Activated T-helper 1 cell treated with anti-CD3 and anti-CD28 coated beads, Interleukin-12 subunit alpha, Interleukin-12 subunit beta, Interleukin-2, Interleukin-4 antibody, amounts not matched to agents 30 ng/mL and 10 ng/mL and 1 ng/mL, durations not matched to agents 14 hours and 24 hours and 36 hours (primary cell): ENCODE measurements at regions not wholly inside any gene's neighbourhood (a gene's known extent, or its start where the extent isn't known, plus 50 kb on each side); places are given as distances from the start of the nearest gene placed in this dataset.

Experiments used
- DNase-seq: peaks from one replicate; pipeline ENCODE4 v3.0.0; 2021; ENCODE audit warnings: low spot score
- H3K27ac Mint-ChIP-seq: one replicate; pipeline ENCODE4 v1.8.0; 2021; ENCODE audit warnings: mild to moderate bottlenecking, mixed read lengths
- H3K27me3 Mint-ChIP-seq: one replicate; pipeline ENCODE4 v1.8.0; 2022; ENCODE audit warnings: mild to moderate bottlenecking, moderate library complexity, mixed read lengths; ENCODE audit not compliant: insufficient read depth
- H3K36me3 Mint-ChIP-seq: one replicate; pipeline ENCODE4 v1.8.0; 2021; ENCODE audit warnings: low read depth, mixed read lengths
- H3K4me1 Mint-ChIP-seq: one replicate; pipeline ENCODE4 v1.8.0; 2021; ENCODE audit warnings: low read depth, mixed read lengths
- H3K4me3 Mint-ChIP-seq: one replicate; pipeline ENCODE4 v1.8.0; 2021; ENCODE audit warnings: mild to moderate bottlenecking, moderate library complexity, mixed read lengths
- H3K9me3 Mint-ChIP-seq: one replicate; pipeline ENCODE4 v1.8.0; 2021; ENCODE audit warnings: mixed read lengths
- intact Hi-C: fragments of 100-400 bp; cut with micrococcal nuclease; formaldehyde crosslinking; loops from one replicate; pipeline ENCODE4 v1.15.1; 2024

- intact Hi-C loops: no loop called here
- Mint-ChIP-seq H3K27ac (no peak overlapping the region), H3K4me1 (no peaks in the 10 kb centered on the region), H3K27me3 (peaks cover 7% of the 10 kb centered on the region), H3K36me3 (no peaks in the 10 kb centered on the region), H3K4me3 (no peak overlapping the region), H3K9me3 (no peaks in the 10 kb centered on the region)
- DNase-seq: no peak
Observed at GRCh38 chr18:73663581-73663980, 484.1 kb downstream of the FBXO15 start.

GRCh38 chr18:73662421-73662820 is 485.2 kb downstream of the FBXO15 start:
- Mint-ChIP-seq H3K36me3 (no peaks in the 10 kb centered on the region), H3K9me3 (no peaks in the 10 kb centered on the region), H3K4me3 (no peak overlapping the region), H3K4me1 (no peaks in the 10 kb centered on the region), H3K27me3 (peaks cover 9% of the 10 kb centered on the region), H3K27ac (no peak overlapping the region)
- intact Hi-C loops: no loop called here
- DNase-seq: no peak

DNA sequence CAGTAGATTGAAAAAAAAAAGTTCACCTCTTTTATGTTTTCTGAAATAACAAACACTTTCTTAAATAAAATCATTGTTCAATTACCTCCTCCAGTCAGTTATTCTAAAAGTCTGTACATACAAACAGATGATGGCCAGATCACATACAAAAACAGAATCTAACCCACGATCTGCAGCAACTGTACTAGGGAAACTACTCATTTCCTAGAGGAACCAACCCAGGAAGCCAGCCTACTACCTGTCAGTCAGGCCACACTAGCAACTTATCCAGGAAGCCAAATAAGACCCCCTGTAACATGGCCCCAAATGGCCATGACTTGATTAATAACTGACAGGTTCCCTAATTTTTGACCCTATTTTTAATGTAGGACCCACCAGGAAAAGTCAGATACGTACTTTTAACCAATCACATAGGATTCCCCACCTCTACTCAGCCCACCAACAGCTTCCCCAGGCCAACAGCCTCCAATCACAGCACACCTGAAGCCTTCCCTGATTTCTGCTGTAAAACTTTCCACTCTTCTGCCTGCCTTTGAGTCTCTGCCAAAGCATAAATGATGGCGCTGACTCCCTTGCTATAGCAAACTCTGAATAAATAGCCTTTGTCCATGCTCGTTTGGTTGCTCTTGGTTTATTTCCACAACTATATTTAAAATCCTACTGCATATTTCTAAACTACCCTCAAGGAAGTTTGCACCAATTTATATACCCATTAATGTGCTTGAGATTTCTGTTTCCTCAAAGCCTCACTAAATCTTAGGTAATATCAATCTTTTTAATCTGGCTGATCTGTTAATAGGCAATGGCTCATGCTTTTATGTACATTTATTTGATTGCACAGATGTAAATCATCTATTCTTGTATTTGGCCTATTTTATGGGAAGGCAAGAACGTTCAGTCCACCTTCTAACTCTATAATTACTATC is 486.4 kb downstream of the FBXO15 start:
- Mint-ChIP-seq H3K4me1 (no peaks in the 10 kb centered on the region), H3K36me3 (no peaks in the 10 kb centered on the region), H3K27me3 (peaks cover 9% of the 10 kb centered on the region), H3K4me3 (no peak overlapping the region), H3K27ac (no peak overlapping the region), H3K9me3 (no peaks in the 10 kb centered on the region)
- intact Hi-C loops: no loop called here
- DNase-seq: no peak

DNA sequence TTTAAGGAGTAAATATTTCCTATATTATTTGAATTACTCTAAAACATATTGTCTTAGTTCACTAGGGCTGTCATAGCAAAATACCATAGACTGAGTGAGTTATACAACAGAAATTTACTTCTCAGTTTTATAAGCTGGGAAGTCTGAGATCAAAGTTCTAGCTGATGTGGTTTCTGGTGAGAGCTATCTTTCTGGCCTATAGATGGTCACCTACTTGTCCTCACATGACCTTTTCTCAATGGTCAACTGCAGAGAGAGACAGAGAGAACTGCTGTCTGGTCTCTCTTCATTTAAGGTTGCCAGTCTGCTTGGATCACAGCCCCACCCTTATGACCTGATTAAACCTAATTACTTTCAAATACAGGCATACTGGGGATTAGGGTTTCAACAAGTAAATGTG is 490.9 kb downstream of the FBXO15 start:
- intact Hi-C loops: no loop called here
- no peak for DNase-seq
- H3K27ac Mint-ChIP-seq: no peak overlapping the region
- no peaks in the 10 kb centered on the region for H3K9me3 Mint-ChIP-seq
- no peak overlapping the region for H3K4me3 Mint-ChIP-seq
- H3K27me3 Mint-ChIP-seq: peaks cover 7% of the 10 kb centered on the region
- H3K4me1 Mint-ChIP-seq: no peaks in the 10 kb centered on the region
- no peaks in the 10 kb centered on the region for H3K36me3 Mint-ChIP-seq

DNA sequence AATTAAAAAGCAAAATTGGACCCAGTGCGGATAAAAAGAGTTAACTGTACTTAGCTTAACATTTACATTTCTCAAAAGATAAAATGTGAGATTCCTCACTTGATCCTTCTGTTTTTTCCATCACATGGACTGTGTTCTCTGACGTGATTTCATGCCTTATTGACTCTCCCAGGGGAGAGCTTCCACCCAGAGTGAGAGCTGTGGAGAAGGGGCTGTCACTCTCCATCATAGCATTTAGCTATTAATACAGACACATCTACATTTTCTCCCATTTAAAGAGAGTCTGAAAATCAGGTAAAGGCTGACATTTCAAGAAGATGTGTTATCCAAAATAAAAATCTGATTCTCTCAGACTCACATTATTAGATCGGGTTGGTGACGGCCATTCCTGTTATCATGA is 493.8 kb downstream of the FBXO15 start:
- H3K27ac Mint-ChIP-seq: no peak overlapping the region
- intact Hi-C loops: no loop called here
- H3K36me3 Mint-ChIP-seq: no peaks in the 10 kb centered on the region
- H3K27me3 Mint-ChIP-seq: peaks cover 2% of the 10 kb centered on the region
- no peak overlapping the region for H3K4me3 Mint-ChIP-seq
- no peaks in the 10 kb centered on the region for H3K4me1 Mint-ChIP-seq
- no peak for DNase-seq
- no peaks in the 10 kb centered on the region for H3K9me3 Mint-ChIP-seq

DNA sequence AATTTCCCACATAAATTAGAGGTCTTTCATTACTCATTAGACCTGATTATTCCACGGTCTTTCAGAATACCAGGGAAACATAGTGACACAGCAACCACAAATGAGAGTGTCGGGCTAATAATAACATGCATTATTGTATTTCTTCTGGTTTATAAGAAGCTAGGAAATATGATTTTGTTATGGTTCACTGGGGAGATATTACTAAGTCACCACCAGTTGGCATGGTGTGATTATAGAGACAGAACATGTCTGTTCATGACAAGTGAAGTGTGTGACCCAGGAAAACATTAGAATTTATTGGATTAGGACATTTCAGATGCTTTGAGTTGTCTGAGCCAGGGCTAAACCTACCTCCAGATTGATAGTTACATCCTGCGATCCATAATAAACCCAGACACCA is 494.4 kb downstream of the FBXO15 start:
- Mint-ChIP-seq H3K4me1 (no peaks in the 10 kb centered on the region), H3K27me3 (peaks cover 2% of the 10 kb centered on the region), H3K9me3 (no peaks in the 10 kb centered on the region), H3K4me3 (no peak overlapping the region), H3K36me3 (no peaks in the 10 kb centered on the region), H3K27ac (no peak overlapping the region)
- DNase-seq: no peak
- intact Hi-C loops: no loop called here

DNA sequence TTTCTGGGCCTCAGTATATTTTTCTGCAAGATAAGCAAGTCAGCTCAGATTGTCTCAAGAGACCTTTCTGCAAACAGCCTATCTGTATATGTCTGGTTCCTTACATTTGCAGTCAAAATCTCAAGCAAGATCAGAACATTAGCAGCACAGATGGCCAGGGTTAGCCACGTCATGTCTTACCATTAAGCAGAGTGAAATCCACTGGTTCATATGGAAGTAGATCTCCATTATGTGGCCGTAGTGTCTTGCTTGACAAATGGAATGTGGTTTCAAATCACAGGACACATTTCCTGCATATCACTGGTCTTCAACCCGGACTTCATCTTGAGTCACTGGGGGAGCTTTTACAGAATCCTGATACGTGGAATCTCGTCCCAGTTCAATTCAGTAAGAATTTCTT is 500.2 kb downstream of the FBXO15 start:
- Mint-ChIP-seq H3K36me3 (no peaks in the 10 kb centered on the region), H3K4me3 (no peak overlapping the region), H3K27me3 (no peaks in the 10 kb centered on the region), H3K27ac (no peak overlapping the region), H3K4me1 (no peaks in the 10 kb centered on the region), H3K9me3 (no peaks in the 10 kb centered on the region)
- intact Hi-C loops: no loop called here
- no peak for DNase-seq

GRCh38 chr18:73646772-73647171 is 500.9 kb downstream of the FBXO15 start:
- Mint-ChIP-seq H3K9me3 (no peaks in the 10 kb centered on the region), H3K4me3 (no peak overlapping the region), H3K4me1 (no peaks in the 10 kb centered on the region), H3K36me3 (no peaks in the 10 kb centered on the region), H3K27ac (no peak overlapping the region), H3K27me3 (no peaks in the 10 kb centered on the region)
- DNase-seq: no peak
- intact Hi-C loops: no loop called here

DNA sequence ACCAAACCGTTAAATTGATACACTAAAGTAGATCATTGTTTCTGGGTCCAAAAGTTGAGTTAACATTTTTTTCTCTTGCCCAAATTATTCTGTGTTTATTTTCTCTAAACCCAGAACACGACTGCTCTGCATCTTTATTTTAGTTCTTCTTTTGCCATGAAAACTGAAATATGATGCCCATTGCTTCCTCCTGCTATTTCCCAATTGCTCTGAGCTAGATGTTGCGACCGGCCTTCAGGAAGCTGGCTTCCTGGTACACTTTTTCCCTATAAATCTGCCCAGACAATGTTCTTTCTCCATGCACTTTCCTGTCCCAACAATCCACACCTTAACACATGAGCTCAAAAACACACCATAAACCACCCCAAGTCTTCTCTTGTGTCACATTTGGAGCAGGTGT is 501.4 kb downstream of the FBXO15 start:
- no peak overlapping the region for H3K4me3 Mint-ChIP-seq
- no peak for DNase-seq
- no peaks in the 10 kb centered on the region for H3K27me3 Mint-ChIP-seq
- intact Hi-C loops: no loop called here
- H3K9me3 Mint-ChIP-seq: no peaks in the 10 kb centered on the region
- H3K27ac Mint-ChIP-seq: no peak overlapping the region
- H3K4me1 Mint-ChIP-seq: no peaks in the 10 kb centered on the region
- no peaks in the 10 kb centered on the region for H3K36me3 Mint-ChIP-seq

GRCh38 chr18:73645160-73645715 is 502.4 kb downstream of the FBXO15 start:
- no peak overlapping the region for H3K27ac Mint-ChIP-seq
- H3K27me3 Mint-ChIP-seq: no peaks in the 10 kb centered on the region
- intact Hi-C loops: no loop called here
- no peaks in the 10 kb centered on the region for H3K4me1 Mint-ChIP-seq
- no peaks in the 10 kb centered on the region for H3K36me3 Mint-ChIP-seq
- no peak for DNase-seq
- no peak overlapping the region for H3K4me3 Mint-ChIP-seq
- H3K9me3 Mint-ChIP-seq: no peaks in the 10 kb centered on the region

GRCh38 chr18:73639788-73640187 is 507.8 kb downstream of the FBXO15 start:
- Mint-ChIP-seq H3K4me3 (no peak overlapping the region), H3K9me3 (no peaks in the 10 kb centered on the region), H3K36me3 (no peaks in the 10 kb centered on the region), H3K27ac (no peak overlapping the region), H3K4me1 (no peaks in the 10 kb centered on the region), H3K27me3 (no peaks in the 10 kb centered on the region)
- intact Hi-C loops: no loop called here
- no peak for DNase-seq

GRCh38 chr18:73638709-73639108 is 508.9 kb downstream of the FBXO15 start:
- Mint-ChIP-seq H3K4me3 (no peak overlapping the region), H3K4me1 (no peaks in the 10 kb centered on the region), H3K9me3 (no peaks in the 10 kb centered on the region), H3K27me3 (no peaks in the 10 kb centered on the region), H3K36me3 (no peaks in the 10 kb centered on the region), H3K27ac (no peak overlapping the region)
- DNase-seq: no peak
- intact Hi-C loops: no loop called here

GRCh38 chr18:73636355-73636754 is 511.3 kb downstream of the FBXO15 start:
- no peaks in the 10 kb centered on the region for H3K4me1 Mint-ChIP-seq
- no peaks in the 10 kb centered on the region for H3K9me3 Mint-ChIP-seq

More at GRCh38 chr18:73636355-73636754, 511.3 kb downstream of the FBXO15 start:
- no peak for DNase-seq
- Mint-ChIP-seq H3K27ac (no peak overlapping the region), H3K36me3 (no peaks in the 10 kb centered on the region), H3K27me3 (no peaks in the 10 kb centered on the region), H3K4me3 (no peak overlapping the region)
- intact Hi-C loops: no loop called here
